GM12891 (cell line): ENCODE measurements at regions not wholly inside any gene's neighbourhood (a gene's known extent, or its start where the extent isn't known, plus 50 kb on each side); places are given as distances from the start of the nearest gene placed in this dataset.

ENCODE experiments used
- POLR2A ChIP-seq: IDR thresholded peaks from 2 replicates; pipeline ENCODE4 v1.6.1; 2011; ENCODE audit warnings: low read depth, low read length, control low read depth
- POLR2AphosphoS5 ChIP-seq: IDR thresholded peaks from 2 replicates; pipeline ENCODE4 v1.6.1; 2011; ENCODE audit warnings: low read depth, low read length, control low read depth

- TF ChIP-seq POLR2AphosphoS5 (no peak), POLR2A (no peak)
Observed at GRCh38 chr4:38585871-38586270, 78.1 kb upstream of the KLF3 start.
